ENCODE measurements at regions not wholly inside any gene's neighbourhood (a gene's known extent, or its start where the extent isn't known, plus 50 kb on each side); places are given as distances from the start of the nearest gene placed in this dataset.

DNA sequence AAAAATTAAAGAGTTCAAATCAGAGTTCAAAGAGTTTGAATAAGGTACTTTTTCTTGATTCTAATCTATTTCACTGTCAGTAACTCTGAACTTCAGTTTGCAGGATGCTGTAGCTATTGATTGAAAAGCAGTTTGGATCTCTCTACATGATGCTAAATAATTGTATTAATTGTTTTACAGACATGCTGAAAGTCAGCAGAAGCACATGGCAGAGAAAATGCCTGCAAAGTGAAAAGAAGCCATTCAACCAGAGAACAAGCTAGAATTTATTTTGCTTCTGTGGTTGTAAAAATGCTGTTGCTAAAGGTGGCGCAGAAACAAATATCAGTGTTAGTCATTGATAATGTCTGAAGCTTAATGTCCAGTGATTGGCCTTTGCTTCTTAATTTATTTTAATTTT, 92.1 kb upstream of the IL12A start:
- TF ChIP-seq EZH2phosphoT487 (IDR thresholded peaks at IDR 0.05; ENCODE audit: borderline replicate concordance, low read length) = no peak
- TF ChIP-seq, protein P1, sequence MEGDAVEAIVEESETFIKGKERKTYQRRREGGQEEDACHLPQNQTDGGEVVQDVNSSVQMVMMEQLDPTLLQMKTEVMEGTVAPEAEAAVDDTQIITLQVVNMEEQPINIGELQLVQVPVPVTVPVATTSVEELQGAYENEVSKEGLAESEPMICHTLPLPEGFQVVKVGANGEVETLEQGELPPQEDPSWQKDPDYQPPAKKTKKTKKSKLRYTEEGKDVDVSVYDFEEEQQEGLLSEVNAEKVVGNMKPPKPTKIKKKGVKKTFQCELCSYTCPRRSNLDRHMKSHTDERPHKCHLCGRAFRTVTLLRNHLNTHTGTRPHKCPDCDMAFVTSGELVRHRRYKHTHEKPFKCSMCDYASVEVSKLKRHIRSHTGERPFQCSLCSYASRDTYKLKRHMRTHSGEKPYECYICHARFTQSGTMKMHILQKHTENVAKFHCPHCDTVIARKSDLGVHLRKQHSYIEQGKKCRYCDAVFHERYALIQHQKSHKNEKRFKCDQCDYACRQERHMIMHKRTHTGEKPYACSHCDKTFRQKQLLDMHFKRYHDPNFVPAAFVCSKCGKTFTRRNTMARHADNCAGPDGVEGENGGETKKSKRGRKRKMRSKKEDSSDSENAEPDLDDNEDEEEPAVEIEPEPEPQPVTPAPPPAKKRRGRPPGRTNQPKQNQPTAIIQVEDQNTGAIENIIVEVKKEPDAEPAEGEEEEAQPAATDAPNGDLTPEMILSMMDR (IDR thresholded peaks at IDR 0.05; ENCODE audit: low read depth, low read length, poor library complexity, severe bottlenecking) = no peak

Data from DOHH2 (cell line).